HG03460 (cell line): ENCODE measurements at regions not wholly inside any gene's neighbourhood (a gene's known extent, or its start where the extent isn't known, plus 50 kb on each side); places are given as distances from the start of the nearest gene placed in this dataset.

Experiments
- ATAC-seq: cut with Tn5 transposase; IDR thresholded peaks from one replicate; pipeline ENCODE4 v1.9.1; 2021; ENCODE audit not compliant: unreplicated experiment

DNA sequence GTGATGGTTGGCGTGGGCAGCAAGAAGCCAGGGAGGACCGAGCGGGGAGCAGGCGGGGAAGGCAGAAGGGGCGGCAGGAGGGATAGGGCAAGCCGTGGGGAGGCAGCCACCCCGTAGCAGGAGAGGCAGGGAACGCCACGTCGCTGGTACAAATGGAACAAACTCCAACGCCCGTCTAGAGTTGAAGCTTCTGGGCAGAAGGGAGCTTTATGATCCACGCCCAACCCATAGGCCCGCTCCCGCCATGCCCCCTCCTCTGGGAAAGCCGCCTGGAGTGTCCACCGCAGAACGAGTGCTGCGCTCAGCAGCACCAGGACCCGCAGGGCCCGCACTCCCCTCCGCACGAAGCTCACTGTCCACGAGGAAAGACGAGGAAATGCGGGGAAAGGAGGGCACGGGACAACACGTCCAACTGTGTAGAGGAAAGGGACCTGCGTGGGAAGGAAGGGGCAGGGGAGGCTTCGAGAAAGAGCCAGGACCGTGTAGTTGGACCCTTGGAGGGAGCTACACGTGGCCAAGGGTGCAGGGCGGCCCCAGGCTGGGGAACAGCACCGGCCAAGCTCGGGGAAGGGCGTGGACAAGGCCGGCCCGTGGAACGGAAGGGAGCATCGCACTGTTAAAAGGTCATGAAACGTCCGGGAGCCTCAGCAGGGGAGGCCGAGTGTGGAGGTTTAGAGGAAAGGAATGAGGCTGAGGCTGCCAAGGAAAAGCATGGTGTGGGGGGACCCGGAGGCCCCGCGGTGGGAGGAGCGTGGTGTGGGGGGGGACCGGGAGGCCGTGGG, 204.0 kb downstream of the DLL1 start:
- ATAC-seq: no peak

DNA sequence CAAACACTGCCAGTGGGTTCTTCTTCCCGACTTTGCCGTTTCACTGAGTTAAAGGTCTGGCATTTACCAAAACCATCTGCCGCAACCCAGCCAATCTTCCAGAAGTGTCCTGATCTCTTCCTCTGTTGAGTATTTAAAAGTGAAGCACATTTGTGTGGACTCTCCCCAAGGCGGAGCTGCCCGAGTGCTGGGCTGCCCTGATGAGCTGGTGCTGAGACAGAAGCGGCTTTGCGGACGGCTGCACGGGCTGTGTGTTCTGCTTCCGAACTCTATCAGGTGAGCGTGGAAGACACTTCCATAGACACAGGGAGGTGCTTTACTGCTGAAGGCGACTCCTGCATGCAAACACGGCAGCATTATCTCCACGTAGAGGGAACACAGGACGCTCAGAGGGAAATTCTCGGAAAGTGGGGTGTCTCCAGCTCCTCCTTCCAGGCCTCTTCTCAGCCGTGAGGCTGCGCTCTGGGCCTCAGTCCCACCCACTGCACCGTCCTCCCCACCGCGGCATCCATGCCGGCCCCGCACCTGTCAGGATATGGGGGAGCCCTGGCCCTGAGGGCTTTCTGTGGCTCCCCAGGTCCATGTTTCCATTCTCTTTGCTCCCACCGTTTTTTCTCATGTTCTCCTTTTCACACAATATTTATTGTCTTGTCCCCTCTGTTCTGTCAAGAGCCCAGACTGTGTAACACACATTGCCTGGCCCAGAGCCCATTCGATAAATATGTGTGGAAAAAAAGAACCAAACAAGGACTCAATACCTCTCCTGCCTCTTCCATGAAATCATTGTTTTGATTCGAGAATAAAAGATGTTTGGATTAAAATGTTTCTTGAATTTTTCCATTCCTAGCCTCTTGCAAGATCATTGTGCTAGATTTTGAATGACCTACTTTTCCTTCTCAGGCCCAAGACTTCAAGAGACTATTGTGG, 205.1 kb downstream of the DLL1 start:
- no peak for ATAC-seq

DNA sequence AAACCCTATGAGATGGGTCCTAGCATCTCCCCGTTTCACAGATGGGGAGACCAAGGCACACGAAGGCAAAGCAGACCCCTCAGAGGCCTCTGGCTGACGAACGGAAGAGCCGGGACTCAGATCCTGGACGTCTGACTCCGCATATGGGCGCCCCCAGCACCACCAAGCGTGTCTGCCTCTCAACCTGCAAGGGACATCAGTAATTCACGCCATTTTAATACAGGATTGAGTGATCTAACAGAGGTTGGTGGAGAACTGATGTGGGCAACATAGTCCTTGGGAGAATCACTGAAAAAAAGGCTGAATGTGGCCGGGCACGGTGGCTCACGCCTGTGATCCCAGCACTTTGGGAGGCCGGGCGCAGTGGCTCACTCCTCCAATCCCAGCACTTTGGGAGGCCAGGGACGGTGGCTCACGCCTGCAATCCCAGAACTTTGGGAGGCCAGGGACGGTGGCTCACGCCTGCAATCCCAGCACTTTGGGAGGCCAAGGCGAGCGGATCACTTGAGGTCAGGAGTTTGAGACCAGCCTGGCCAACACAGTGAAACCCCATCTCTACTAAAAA, 206.6 kb downstream of the DLL1 start:
- no peak for ATAC-seq

- ATAC-seq: no peak
These were observed 207.4 kb downstream of the DLL1 start for GRCh38 chr6:170083236-170084051.

- ATAC-seq: no peak
These were observed 208.2 kb downstream of the DLL1 start for GRCh38 chr6:170082531-170083187.

DNA sequence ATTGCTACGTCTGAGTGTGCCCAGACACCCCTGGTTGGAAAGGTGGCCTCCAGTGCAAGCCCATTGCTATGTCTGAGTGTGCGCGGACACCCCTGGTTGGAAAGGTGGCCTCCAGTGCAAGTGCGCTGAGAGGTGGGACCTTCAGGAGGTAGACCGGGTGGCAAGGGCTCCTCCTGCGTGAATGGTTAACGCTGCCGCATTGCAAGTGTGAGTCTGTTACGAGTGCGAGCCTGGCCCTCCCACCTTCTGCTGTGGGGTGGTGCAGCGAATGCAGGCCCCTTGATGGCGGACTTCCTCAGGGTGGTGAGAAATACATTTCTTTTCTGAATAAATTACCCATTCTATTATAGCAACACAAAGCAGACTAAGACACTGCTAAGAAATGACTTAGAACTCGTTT, 208.8 kb downstream of the DLL1 start:
- no peak for ATAC-seq

DNA sequence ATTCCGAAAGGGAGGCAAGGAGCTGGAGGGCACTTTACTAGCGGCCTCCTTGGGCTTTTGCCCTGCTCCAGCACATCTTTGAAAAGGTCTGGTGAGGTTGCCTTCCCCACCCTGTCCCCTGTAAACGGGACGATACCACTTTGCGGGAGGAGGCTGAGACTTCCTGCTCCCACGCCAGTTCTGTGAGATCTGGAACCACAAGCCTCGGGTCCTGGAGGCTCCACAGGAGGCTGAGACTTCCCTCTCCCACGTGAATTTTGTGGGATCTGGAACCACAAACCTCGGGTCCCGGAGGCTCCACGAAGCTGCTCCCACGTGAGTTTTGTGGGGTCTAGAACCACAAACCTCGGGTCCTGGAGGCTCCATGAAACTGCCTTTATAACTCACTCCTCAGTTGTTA, 209.3 kb downstream of the DLL1 start:
- ATAC-seq: no peak

DNA sequence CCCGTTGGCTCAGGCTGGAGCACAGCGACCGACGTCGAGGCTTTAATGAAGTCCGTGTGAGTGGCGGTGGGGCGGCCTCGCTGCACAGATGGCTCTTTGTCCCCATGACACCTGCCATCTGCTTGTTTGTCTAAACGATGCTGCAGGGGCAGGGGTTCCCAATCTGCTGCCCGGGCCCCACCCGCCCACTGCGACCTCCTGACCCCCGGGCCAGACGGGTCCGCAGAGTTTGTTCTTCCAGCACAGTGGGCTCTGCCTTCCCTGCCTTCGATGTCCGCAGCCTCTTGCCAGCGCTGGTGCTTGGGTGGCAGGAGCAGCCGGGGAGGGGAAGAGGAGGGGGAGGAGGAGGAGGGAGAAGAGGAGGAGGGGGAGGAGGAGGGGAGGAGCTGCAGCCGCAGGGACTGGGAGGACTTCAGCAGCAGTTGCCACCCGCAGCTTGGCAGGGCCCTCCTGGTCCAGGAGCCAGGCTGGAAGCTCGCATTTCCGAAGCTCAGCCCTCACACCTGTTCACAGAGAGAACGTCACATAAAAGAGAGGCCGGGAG, 210.0 kb downstream of the DLL1 start:
- ATAC-seq: no peak

- ATAC-seq: no peak
These were observed 210.6 kb downstream of the DLL1 start for GRCh38 chr6:170080169-170080827.

DNA sequence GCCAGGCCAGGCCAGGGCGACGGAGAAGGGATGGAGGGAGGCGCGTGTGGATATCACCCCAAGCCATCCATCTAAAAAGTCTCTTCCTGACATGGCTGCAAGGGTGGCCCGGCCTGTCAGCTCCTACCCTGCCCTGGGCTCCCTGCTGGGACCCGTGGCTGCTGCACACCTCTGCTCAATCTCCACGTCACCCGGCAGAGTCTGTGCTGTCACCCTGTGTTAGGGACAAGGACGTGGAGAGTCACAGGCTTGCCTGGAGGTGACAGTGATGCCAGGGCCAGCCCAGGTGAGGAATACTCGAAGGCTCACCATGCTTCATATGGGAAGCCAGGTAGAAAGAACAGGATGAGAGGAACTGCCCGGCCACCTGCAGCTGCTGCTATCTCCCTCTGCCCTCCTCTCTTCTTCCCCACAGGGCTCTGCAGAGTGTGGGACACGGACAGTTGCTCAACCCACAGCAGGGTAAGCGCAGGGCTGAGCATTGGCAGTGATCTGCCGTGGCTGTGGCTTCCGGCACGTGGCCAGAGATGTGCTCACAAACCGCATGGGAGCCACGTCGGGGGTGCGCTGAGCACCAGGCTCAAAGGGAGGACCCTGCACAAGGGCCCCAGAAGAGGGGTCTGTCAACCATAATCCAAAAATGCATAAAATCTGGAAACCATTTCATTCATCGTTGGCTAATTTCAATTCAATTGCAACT, 214.3 kb downstream of the DLL1 start:
- no peak for ATAC-seq

DNA sequence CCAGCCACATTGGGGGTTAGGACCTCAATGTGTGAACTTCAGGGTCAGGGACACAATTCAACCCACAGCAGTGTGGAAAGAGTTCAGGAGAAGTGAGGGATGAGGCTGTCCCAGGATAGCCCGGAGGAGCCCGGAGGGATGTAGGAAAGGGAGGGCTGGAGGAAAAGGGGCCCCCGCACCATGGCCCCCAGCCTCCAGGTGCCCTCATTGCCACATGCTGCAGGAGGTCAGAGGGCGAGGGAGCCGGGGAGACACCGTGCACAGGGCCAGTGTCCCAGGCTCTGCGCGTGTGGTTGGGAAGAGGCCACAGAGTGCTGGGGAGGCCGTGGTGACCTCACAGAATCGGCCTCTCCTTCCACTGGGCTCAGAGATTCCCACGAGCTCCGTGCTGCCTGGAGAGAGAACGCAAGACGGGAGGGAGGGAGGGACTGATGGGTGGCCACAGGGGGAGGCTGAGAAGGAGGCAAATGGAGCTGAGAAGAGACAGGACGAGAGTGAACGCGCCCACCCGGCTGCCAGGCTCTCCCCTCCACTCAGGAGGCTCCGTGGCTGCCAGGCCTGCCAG, 215.1 kb downstream of the DLL1 start:
- no peak for ATAC-seq

- ATAC-seq: no peak
These were observed 216.0 kb downstream of the DLL1 start for GRCh38 chr6:170074907-170075306.

DNA sequence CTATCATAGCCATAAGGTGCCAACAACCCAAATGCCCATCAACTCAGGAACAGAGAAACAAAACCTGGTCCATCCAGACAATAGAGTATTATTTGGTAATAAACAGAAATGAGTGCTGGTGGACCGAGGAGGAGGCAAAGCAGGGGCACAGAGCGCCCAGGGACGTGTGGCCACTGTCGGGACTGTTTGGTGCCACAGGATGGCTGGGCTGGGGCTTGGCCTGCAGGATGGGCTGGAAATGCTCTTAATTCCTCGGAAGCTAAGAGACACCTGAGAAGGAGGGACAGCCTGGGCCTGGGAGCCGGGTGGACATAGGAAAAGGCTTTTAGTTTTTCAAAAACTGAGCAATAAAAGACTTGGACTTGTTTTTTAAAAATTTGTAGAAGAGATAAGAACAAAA, 216.4 kb downstream of the DLL1 start:
- no peak for ATAC-seq

DNA sequence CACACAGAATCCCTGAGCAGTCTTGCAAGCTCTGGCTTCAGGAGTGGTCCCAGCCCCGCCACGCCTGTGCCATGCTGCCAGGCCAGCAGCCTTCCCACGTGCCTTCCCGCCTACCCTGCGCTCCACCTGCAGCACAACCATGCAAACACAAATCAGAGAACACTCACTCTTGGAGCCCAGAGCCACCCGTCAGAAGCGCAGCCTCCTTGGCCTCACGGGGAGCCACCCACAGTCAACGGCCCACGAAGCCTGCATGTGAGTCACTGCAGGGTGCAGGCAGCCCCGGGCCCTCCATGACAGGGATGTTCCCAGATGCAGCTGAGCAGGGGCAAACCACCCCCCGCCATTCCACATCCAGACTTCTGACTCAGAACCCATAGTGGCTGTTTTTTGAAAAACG, 217.0 kb downstream of the DLL1 start:
- ATAC-seq: no peak

GRCh38 chr6:170072246-170072645, 218.6 kb downstream of the DLL1 start:
- ATAC-seq: no peak

DNA sequence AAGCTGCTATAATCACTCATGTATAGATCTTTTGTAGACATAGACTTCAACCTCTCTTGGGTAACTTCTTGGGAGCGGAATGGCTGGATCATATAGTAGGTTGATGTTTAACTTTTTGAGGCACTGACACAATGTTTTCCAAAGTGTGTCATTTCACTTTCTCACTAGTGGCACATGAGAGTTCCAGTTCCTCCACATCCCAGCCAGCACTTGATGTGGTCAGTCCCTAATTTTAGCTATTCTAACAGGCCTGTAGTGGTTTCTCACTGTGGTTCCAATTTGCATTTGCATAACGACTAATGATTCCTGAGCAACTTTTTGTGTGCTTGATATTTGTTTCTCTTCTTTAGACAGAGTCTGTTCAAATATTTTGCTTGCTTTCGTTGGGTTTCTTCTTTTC, 221.3 kb downstream of the DLL1 start:
- ATAC-seq: no peak

DNA sequence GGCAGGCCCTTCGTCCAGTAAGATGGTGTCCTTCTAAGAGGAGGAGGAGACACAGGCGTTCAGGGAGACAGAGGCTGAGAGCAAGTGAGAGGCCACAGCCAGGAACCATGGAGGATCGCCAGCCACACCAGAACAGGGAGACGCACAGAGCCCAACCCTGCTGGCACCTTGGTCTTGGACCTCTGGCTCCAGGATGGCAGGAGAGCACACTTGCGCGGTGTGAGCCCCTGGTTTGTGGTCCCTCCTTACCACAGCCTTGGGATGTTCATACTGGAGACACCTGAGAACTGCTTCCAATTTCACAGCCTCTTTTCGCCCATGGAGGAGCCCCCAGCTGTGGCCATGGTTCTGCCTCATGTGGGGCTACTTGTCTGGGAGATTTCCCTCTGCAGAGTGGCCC, 222.4 kb downstream of the DLL1 start:
- no peak for ATAC-seq

DNA sequence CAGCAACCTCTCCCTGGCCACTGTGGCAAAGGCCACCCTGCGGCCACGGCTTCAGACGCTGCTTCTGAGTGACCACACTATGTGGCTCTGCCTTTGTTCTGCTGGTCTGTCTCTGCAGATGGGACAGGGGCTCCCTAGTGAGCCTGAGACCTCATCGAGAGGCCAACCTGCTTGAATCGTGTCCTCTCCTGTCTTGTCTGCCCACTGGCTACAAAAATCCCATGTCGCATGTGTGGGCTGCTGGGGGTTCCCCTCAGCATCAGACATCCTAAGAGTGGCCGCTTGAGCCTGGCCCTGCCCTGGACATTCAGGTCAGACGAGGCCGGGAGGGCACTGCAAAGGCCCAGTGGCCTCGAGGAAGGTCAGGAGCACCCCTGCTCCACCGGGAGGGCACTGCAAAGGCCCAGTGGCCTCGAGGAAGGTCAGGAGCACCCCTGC, 222.9 kb downstream of the DLL1 start:
- no peak for ATAC-seq

- no peak for ATAC-seq
These were observed 223.7 kb downstream of the DLL1 start for GRCh38 chr6:170067181-170067641.
